OCI-LY1 (cell line): ENCODE measurements at regions not wholly inside any gene's neighbourhood (a gene's known extent, or its start where the extent isn't known, plus 50 kb on each side); places are given as distances from the start of the nearest gene placed in this dataset.

ENCODE experiments used
- H2AFZ ChIP-seq: fragments of 200-600 bp; sonication (generic), shearing (Covaris generic); 2 replicates; pipeline ENCODE4 v1.6.0; 2014; ENCODE audit warnings: antibody characterized with exemption, mild to moderate bottlenecking, low read length
- H3F3A ChIP-seq: fragments of 200-600 bp; sonication (generic), shearing (Covaris generic); 2 replicates; pipeline ENCODE4 v1.6.0; 2014; ENCODE audit warnings: mild to moderate bottlenecking, antibody characterized with exemption, low read length, moderate library complexity; ENCODE audit not compliant: insufficient read depth
- H3K27ac ChIP-seq: fragments of 200-600 bp; sonication (generic); 2 replicates; pipeline ENCODE4 v1.5.1; 2014; ENCODE audit warnings: low read length, mixed run types, mild to moderate bottlenecking, low read depth; ENCODE audit not compliant: poor library complexity, severe bottlenecking
- H3K27me3 ChIP-seq: fragments of 200-600 bp; sonication (generic); 2 replicates; pipeline ENCODE4 v1.6.0; 2014; ENCODE audit warnings: antibody characterized with exemption, mild to moderate bottlenecking, low read length, moderate library complexity; ENCODE audit not compliant: insufficient read depth
- H3K36me3 ChIP-seq: fragments of 200-600 bp; sonication (generic); 2 replicates; pipeline ENCODE4 v1.6.1; 2014; ENCODE audit warnings: mild to moderate bottlenecking, antibody characterized with exemption, low read length, moderate library complexity, mixed read lengths; ENCODE audit not compliant: insufficient read depth
- H3K4me1 ChIP-seq: fragments of 200-600 bp; sonication (generic); 2 replicates; pipeline ENCODE4 v1.5.1; 2014; ENCODE audit warnings: mild to moderate bottlenecking, low read length, moderate library complexity; ENCODE audit not compliant: insufficient read depth, severe bottlenecking
- H3K4me2 ChIP-seq: fragments of 200-600 bp; sonication (generic), shearing (Covaris generic); 2 replicates; pipeline ENCODE4 v1.6.1; 2014; ENCODE audit warnings: low read length
- H3K4me3 ChIP-seq: fragments of 200-600 bp; sonication (generic); 2 replicates; pipeline ENCODE4 v1.5.1; 2014; ENCODE audit warnings: low read length, low read depth, mild to moderate bottlenecking, mixed read lengths; ENCODE audit not compliant: poor library complexity, severe bottlenecking
- H3K79me2 ChIP-seq: fragments of 200-600 bp; shearing (Covaris generic); 2 replicates; pipeline ENCODE4 v1.6.1; 2016; ENCODE audit warnings: mixed run types, low read length, mixed read lengths; ENCODE audit not compliant: insufficient read depth
- H3K9ac ChIP-seq: fragments of 200-600 bp; sonication (generic), shearing (Covaris generic); 2 replicates; pipeline ENCODE4 v1.6.1; 2014; ENCODE audit warnings: mild to moderate bottlenecking, low read length, mixed read lengths
- H3K9me2 ChIP-seq: fragments of 200-600 bp; sonication (generic), shearing (Covaris generic); 2 replicates; pipeline ENCODE4 v1.6.1; 2014; ENCODE audit warnings: low read depth, mild to moderate bottlenecking, low read length, mixed read lengths
- H3K9me3 ChIP-seq: fragments of 200-600 bp; shearing (Covaris generic); 2 replicates; pipeline ENCODE4 v1.6.1; 2014; ENCODE audit warnings: low read length, mixed read lengths
- H4K20me1 ChIP-seq: fragments of 200-600 bp; sonication (generic), shearing (Covaris generic); 2 replicates; pipeline ENCODE4 v1.6.0; 2016; ENCODE audit warnings: mild to moderate bottlenecking, low read length; ENCODE audit not compliant: insufficient read depth
- CTCF ChIP-seq: fragments of 200-600 bp; sonication (generic), shearing (Covaris generic); IDR thresholded peaks from 2 replicates; pipeline ENCODE4 v1.5.1; 2017; ENCODE audit warnings: mild to moderate bottlenecking, antibody characterized with exemption, low read length, moderate library complexity, mixed read lengths
- EZH2 ChIP-seq: fragments of 200-600 bp; sonication (generic), shearing (Covaris generic); IDR thresholded peaks from 2 replicates; pipeline ENCODE4 v1.8.0; 2017; ENCODE audit warnings: borderline replicate concordance, mixed run types, mild to moderate bottlenecking, antibody characterized with exemption, low read length, moderate library complexity, mixed read lengths

GRCh38 chr15:60259469-60259868, 138.3 kb downstream of the ANXA2 start:
- no peaks in the 10 kb centered on the region for H3F3A ChIP-seq
- TF ChIP-seq CTCF, result no peak
- TF ChIP-seq EZH2, result no peak
- H2AFZ ChIP-seq, result no peak overlapping the region
- no peaks in the 10 kb centered on the region for H4K20me1 ChIP-seq
- no peaks in the 10 kb centered on the region for H3K9me2 ChIP-seq
- H3K4me1 ChIP-seq, result no peaks in the 10 kb centered on the region
- H3K27ac ChIP-seq, result no peak overlapping the region
- no peaks in the 10 kb centered on the region for H3K9me3 ChIP-seq
- H3K79me2 ChIP-seq, result no peaks in the 10 kb centered on the region
- no peak overlapping the region for H3K4me3 ChIP-seq
- H3K4me2 ChIP-seq, result no peak overlapping the region
- H3K9ac ChIP-seq, result no peak overlapping the region
- no peaks in the 10 kb centered on the region; the same call in 1 of the 2 replicates for H3K27me3 ChIP-seq
- H3K36me3 ChIP-seq, result no peaks in the 10 kb centered on the region

GRCh38 chr15:60264088-60264487, 133.7 kb downstream of the ANXA2 start:
- Histone ChIP-seq H2AFZ (no peak overlapping the region), H3F3A (no peaks in the 10 kb centered on the region), H3K4me3 (no peak overlapping the region), H3K4me2 (no peak overlapping the region), H3K4me1 (no peaks in the 10 kb centered on the region), H3K27ac (no peak overlapping the region), H3K79me2 (no peaks in the 10 kb centered on the region), H3K36me3 (no peaks in the 10 kb centered on the region), H4K20me1 (no peaks in the 10 kb centered on the region), H3K27me3 (no peaks in the 10 kb centered on the region; the same call in 1 of the 2 replicates), H3K9me3 (no peaks in the 10 kb centered on the region), H3K9me2 (no peaks in the 10 kb centered on the region), H3K9ac (no peak overlapping the region)
- TF ChIP-seq EZH2 (no peak), CTCF (no peak)

GRCh38 chr15:60264566-60264965, 133.2 kb downstream of the ANXA2 start:
- Histone ChIP-seq H4K20me1 (no peaks in the 10 kb centered on the region), H3K9ac (no peak overlapping the region), H3K9me2 (no peaks in the 10 kb centered on the region), H3K4me2 (no peak overlapping the region), H3K9me3 (no peaks in the 10 kb centered on the region), H3K79me2 (no peaks in the 10 kb centered on the region), H3K4me3 (no peak overlapping the region), H3K4me1 (no peaks in the 10 kb centered on the region), H3K36me3 (no peaks in the 10 kb centered on the region), H2AFZ (no peak overlapping the region), H3K27ac (no peak overlapping the region), H3K27me3 (no peaks in the 10 kb centered on the region; the same call in 1 of the 2 replicates), H3F3A (no peaks in the 10 kb centered on the region)
- TF ChIP-seq CTCF (no peak), EZH2 (no peak)
